Activated B cell treated with CpG ODN at 0.5 μM for 24 hours (primary cell): ENCODE measurements at regions not wholly inside any gene's neighbourhood (a gene's known extent, or its start where the extent isn't known, plus 50 kb on each side); places are given as distances from the start of the nearest gene placed in this dataset.

Source experiments
- ATAC-seq: fragments of 200-7000 bp; cut with Tn5 transposase; one replicate; pipeline ENCODE4 v1.10.0; 2021; ENCODE audit warnings: low read depth, mild to moderate bottlenecking, moderate library complexity
- CTCF ChIA-PET: fragments of 350-600 bp; sonication (Branson Sonifier 250); formaldehyde crosslinking; loops from one replicate; lab custom pipeline; 2021; ENCODE audit warnings: antibody characterized with exemption; lab: Charles Lee
- POLR2A ChIA-PET: fragments of 350-600 bp; sonication (Branson Sonifier 250); formaldehyde crosslinking; loops from one replicate; lab custom pipeline; 2021; ENCODE audit warnings: antibody characterized with exemption; lab: Charles Lee
- DNase-seq: peaks from one replicate; pipeline ENCODE4 v3.0.0; 2022
- H3K27ac Mint-ChIP-seq: one replicate; pipeline ENCODE4 v1.8.0; 2020; ENCODE audit warnings: mixed read lengths
- H3K27me3 Mint-ChIP-seq: one replicate; pipeline ENCODE4 v1.8.0; 2021; ENCODE audit warnings: mixed read lengths
- H3K36me3 Mint-ChIP-seq: one replicate; pipeline ENCODE4 v1.8.0; 2021; ENCODE audit warnings: low read depth, mixed read lengths
- H3K4me1 Mint-ChIP-seq: one replicate; pipeline ENCODE4 v1.8.0; 2021; ENCODE audit warnings: mixed read lengths
- H3K4me3 Mint-ChIP-seq: one replicate; pipeline ENCODE4 v1.8.0; 2020; ENCODE audit warnings: mild to moderate bottlenecking, mixed read lengths
- H3K9me3 Mint-ChIP-seq: one replicate; pipeline ENCODE4 v1.8.0; 2020; ENCODE audit warnings: mixed read lengths
- CTCF ChIP-seq: fragments of 200-600 bp; IDR thresholded peaks from one replicate; pipeline ENCODE4 v1.8.0; 2022; ENCODE audit warnings: antibody characterized with exemption, mild to moderate bottlenecking
- intact Hi-C: fragments of 100-400 bp; cut with micrococcal nuclease; formaldehyde crosslinking; loops from one replicate; pipeline ENCODE4 v1.15.1; 2024

GRCh38 chr4:125760956-125761355 lies 446.2 kb downstream of the FAT4 start:
- Mint-ChIP-seq H3K27ac (no peak overlapping the region), H3K4me3 (no peak overlapping the region), H3K36me3 (no peaks in the 10 kb centered on the region), H3K4me1 (no peaks in the 10 kb centered on the region), H3K9me3 (no peaks in the 10 kb centered on the region), H3K27me3 (no peaks in the 10 kb centered on the region)
- no peak for DNase-seq
- ChIA-PET POLR2A (no interaction called here), CTCF (no interaction called here)
- TF ChIP-seq CTCF: no peak
- intact Hi-C loops: no loop called here
- ATAC-seq: no peak

- DNase-seq: no peak
- Mint-ChIP-seq H3K4me3 (no peak overlapping the region), H3K27me3 (no peaks in the 10 kb centered on the region), H3K9me3 (no peaks in the 10 kb centered on the region), H3K27ac (no peak overlapping the region), H3K4me1 (no peaks in the 10 kb centered on the region), H3K36me3 (no peaks in the 10 kb centered on the region)
- ChIA-PET CTCF (no interaction called here), POLR2A (no interaction called here)
- no peak for TF ChIP-seq CTCF
- intact Hi-C loops: no loop called here
- no peak for ATAC-seq
These were observed 447.8 kb downstream of the FAT4 start for GRCh38 chr4:125762537-125762936.

- no peaks in the 10 kb centered on the region for H3K4me1 Mint-ChIP-seq
- H3K27ac Mint-ChIP-seq: no peak overlapping the region
- TF ChIP-seq CTCF: no peak
- ChIA-PET POLR2A (no interaction called here), CTCF (no interaction called here)
- no peak overlapping the region for H3K4me3 Mint-ChIP-seq
- no peaks in the 10 kb centered on the region for H3K36me3 Mint-ChIP-seq
- H3K27me3 Mint-ChIP-seq: no peaks in the 10 kb centered on the region
- ATAC-seq (no peak), DNase-seq (no peak)
- H3K9me3 Mint-ChIP-seq: no peaks in the 10 kb centered on the region
- intact Hi-C loops: no loop called here
These were observed 451.2 kb downstream of the FAT4 start for GRCh38 chr4:125765941-125766340.

- Mint-ChIP-seq H3K36me3 (no peaks in the 10 kb centered on the region), H3K9me3 (peaks cover 9% of the 10 kb centered on the region), H3K4me3 (no peak overlapping the region), H3K27ac (no peak overlapping the region), H3K4me1 (no peaks in the 10 kb centered on the region), H3K27me3 (no peaks in the 10 kb centered on the region)
- POLR2A ChIA-PET: no interaction called here
- no peak for DNase-seq
- TF ChIP-seq CTCF: no peak
- intact Hi-C loops: no loop called here
- ATAC-seq: no peak
- CTCF ChIA-PET: no interaction called here
These were observed 456.2 kb downstream of the FAT4 start for GRCh38 chr4:125770814-125771398.

- TF ChIP-seq CTCF: no peak
- Mint-ChIP-seq H3K9me3 (peaks cover 14% of the 10 kb centered on the region), H3K4me1 (no peaks in the 10 kb centered on the region), H3K27ac (no peak overlapping the region), H3K4me3 (no peak overlapping the region), H3K36me3 (no peaks in the 10 kb centered on the region), H3K27me3 (no peaks in the 10 kb centered on the region)
- no peak for ATAC-seq
- ChIA-PET POLR2A (no interaction called here), CTCF (no interaction called here)
- no peak for DNase-seq
- intact Hi-C loops: no loop called here
These were observed 457.9 kb downstream of the FAT4 start for GRCh38 chr4:125772680-125773079.
